Left lung (tissue), 4 donors: ENCODE measurements at regions not wholly inside any gene's neighbourhood (a gene's known extent, or its start where the extent isn't known, plus 50 kb on each side); places are given as distances from the start of the nearest gene placed in this dataset.
A peak's percentile ranks its signal among the peaks of the same experiment; 100 is the strongest.

ENCODE experiments used
- ATAC-seq: fragments of 200-7000 bp; cut with Tn5 transposase; one replicate; pipeline ENCODE4 v1.9.1; 2020; ENCODE audit warnings: moderate library complexity
- DNase-seq, 4 donors: peaks; one replicate each; pipeline ENCODE4 v3.0.0-alpha.2; 2013 to 2020
- H3K27ac ChIP-seq, 2 donors: fragments of 200-600 bp; sonication (generic) in 1 of 2; one replicate each; pipeline versions ENCODE4 v1.5.0 to v1.8.0; 2020 to 2021
- H3K27me3 ChIP-seq, 2 donors: fragments of 200-600 bp; sonication (generic) in 1 of 2; one replicate each; pipeline versions ENCODE4 v1.5.0 to v1.8.0; 2020 to 2021
- H3K36me3 ChIP-seq, 2 donors: fragments of 200-600 bp; sonication (generic) in 1 of 2; one replicate each; pipeline versions ENCODE4 v1.5.0 to v1.8.0; 2020 to 2021
- H3K4me1 ChIP-seq, 2 donors: fragments of 200-600 bp; one replicate each; pipeline ENCODE4 v1.8.0; 2021
- H3K4me3 ChIP-seq, 2 donors: fragments of 200-600 bp; sonication (generic) in 1 of 2; one replicate each; pipeline versions ENCODE4 v1.5.0 to v1.8.0; 2020 to 2021; ENCODE audit warnings: mild to moderate bottlenecking in 1 of 2
- H3K9me3 ChIP-seq, 2 donors: fragments of 200-600 bp; sonication (generic) in 1 of 2; one replicate each; pipeline versions ENCODE4 v1.5.0 to v1.8.0; 2020 to 2021
- intact Hi-C, 2 donors: fragments of 100-400 bp; cut with DNase I; formaldehyde crosslinking; loops; one replicate each; pipeline versions ENCODE4 v1.11.2 to v1.14.2; 2022
- TF ChIP-seq, protein P1 (sequence below), 2 donors: fragments of 200-600 bp; sonication (generic) in 1 of 2; IDR thresholded peaks; one replicate each; pipeline versions ENCODE4 v1.5.0 to v1.8.0; 2021; ENCODE audit warnings: antibody characterized with exemption in 2 of 2
- donor health status: DM: no; HTN: yes; CAD: no.
- donor health status: DM: no; HTN: no; CAD: no.

DNA sequence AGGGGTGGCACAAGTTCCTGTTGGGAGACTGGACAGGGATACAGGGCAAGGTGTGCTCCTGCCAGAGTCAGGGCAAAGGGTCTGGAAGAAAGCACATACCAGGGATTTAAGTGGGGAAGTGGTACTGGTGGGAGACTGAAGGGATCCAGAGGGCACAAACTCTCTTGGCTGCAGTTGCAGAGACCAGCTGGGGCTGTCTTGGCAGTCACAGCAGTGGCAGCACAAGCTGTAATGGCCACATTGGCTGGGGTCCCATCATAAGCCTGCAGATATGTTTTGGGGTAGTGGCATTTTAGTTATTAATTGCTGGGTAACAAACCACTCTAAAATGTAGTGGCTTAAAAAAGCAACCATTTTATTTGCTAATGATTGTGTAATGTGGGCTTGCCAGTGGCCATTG is 492.2 kb downstream of the ENC1 start:
- Histone ChIP-seq H3K4me3 (no peak overlapping the region), H3K9me3 (no peaks in the 10 kb centered on the region), H3K27ac (no peak overlapping the region), H3K4me1 (peaks cover 0 to 3% of the 10 kb centered on the region in 2 donors), H3K36me3 (no peaks in the 10 kb centered on the region), H3K27me3 (no peaks in the 10 kb centered on the region)
- TF ChIP-seq, protein P1, sequence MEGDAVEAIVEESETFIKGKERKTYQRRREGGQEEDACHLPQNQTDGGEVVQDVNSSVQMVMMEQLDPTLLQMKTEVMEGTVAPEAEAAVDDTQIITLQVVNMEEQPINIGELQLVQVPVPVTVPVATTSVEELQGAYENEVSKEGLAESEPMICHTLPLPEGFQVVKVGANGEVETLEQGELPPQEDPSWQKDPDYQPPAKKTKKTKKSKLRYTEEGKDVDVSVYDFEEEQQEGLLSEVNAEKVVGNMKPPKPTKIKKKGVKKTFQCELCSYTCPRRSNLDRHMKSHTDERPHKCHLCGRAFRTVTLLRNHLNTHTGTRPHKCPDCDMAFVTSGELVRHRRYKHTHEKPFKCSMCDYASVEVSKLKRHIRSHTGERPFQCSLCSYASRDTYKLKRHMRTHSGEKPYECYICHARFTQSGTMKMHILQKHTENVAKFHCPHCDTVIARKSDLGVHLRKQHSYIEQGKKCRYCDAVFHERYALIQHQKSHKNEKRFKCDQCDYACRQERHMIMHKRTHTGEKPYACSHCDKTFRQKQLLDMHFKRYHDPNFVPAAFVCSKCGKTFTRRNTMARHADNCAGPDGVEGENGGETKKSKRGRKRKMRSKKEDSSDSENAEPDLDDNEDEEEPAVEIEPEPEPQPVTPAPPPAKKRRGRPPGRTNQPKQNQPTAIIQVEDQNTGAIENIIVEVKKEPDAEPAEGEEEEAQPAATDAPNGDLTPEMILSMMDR (IDR thresholded peaks at IDR 0.05), result no peak
- intact Hi-C loops, result no loop called here
- DNase-seq (no peak), ATAC-seq (no peak)

DNA sequence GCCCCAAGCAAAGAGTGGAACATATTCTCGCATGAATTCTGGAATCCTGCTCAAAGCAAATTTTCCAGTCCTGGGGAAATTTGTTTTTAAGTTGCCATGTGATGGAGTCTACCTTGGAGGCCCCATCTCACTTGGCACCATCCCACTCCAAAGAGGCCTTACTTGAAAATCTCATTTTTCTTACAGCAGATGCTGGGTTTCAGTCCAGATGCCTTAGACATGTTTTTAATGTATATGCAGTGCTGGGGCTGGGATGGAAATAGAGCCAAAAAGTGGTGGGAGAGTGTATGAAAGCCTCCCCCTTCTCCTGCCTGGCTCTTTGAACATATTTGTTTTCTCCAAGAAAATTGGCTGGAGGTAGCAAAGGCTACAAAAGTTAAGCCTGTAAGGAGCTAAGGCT is 493.7 kb downstream of the ENC1 start:
- no peak overlapping the region for H3K4me3 ChIP-seq
- no peaks in the 10 kb centered on the region for H3K36me3 ChIP-seq
- H3K4me1 ChIP-seq, result peaks cover 0 to 3% of the 10 kb centered on the region in 2 donors
- intact Hi-C loops, result no loop called here
- H3K27me3 ChIP-seq, result no peaks in the 10 kb centered on the region
- peak in 1 of 4 donors; percentile 23 for DNase-seq
- TF ChIP-seq, protein P1 (IDR thresholded peaks at IDR 0.05), result no peak
- no peak for ATAC-seq
- H3K27ac ChIP-seq, result no peak overlapping the region
- no peaks in the 10 kb centered on the region for H3K9me3 ChIP-seq

DNA sequence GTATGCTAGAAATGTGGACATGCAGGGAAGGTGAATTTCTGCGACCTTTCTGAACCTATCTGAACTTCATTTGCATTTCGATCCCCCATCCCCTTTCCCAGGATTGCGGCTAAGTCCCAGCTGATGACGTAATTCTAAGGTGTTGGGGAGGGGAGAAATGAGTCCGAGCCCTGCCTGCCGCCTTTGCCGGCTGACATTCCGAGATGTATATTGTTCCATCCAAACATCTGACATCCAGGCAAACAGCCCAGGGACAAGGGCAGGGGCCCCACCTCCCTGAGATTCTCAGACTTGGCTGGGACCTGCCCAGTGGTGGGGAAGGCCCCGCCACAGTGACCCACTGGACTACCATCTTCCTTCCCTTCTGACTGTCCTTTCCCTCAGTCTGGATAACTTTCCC is 494.6 kb downstream of the ENC1 start:
- Histone ChIP-seq H3K4me3 (no peak overlapping the region), H3K36me3 (no peaks in the 10 kb centered on the region), H3K27ac (no peak overlapping the region), H3K9me3 (no peaks in the 10 kb centered on the region), H3K4me1 (peaks cover 0 to 3% of the 10 kb centered on the region in 2 donors), H3K27me3 (no peaks in the 10 kb centered on the region)
- DNase-seq (peak in 1 of 4 donors; percentile 51), ATAC-seq (no peak)
- intact Hi-C loops, result no loop called here
- TF ChIP-seq, protein P1 (IDR thresholded peaks at IDR 0.05), result no peak

DNA sequence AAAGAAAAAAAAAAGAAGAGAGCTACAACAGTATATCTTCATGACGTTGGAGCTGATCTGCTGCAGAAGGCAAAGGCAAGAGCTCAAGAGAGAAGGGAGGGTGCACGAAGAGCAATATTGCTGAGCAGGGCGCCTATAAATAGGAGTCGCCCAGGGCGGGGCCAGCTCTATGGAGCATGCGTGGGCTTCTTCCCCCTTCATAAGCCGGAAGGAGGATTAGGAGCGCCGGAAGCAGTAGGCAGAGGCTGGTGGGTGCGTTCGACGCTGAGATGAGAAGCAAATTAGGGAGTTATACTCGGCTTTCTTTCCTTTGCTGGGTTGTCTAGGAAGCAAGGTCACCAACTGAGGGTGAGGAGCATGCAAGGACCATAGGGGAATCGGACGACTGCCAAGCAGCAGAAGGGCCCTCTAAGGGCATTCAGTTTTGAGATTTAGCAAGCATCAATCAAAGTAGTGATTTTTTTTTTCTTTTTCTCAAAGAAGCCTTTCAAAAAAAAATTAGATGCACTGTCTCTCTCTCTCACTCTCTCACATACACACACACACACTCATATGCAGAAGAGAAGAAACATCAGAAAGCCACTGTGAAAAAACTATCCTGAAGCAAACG is 496.7 kb downstream of the ENC1 start:
- no peaks in the 10 kb centered on the region for H3K27me3 ChIP-seq
- TF ChIP-seq, protein P1 (IDR thresholded peaks at IDR 0.05), result no peak
- intact Hi-C loops, result no loop called here
- no peaks in the 10 kb centered on the region for H3K36me3 ChIP-seq
- DNase-seq (peak in 1 of 4 donors; percentile 30), ATAC-seq (no peak)
- no peak overlapping the region for H3K4me3 ChIP-seq
- H3K9me3 ChIP-seq, result no peaks in the 10 kb centered on the region
- no peak overlapping the region for H3K27ac ChIP-seq
- no peaks in the 10 kb centered on the region for H3K4me1 ChIP-seq

DNA sequence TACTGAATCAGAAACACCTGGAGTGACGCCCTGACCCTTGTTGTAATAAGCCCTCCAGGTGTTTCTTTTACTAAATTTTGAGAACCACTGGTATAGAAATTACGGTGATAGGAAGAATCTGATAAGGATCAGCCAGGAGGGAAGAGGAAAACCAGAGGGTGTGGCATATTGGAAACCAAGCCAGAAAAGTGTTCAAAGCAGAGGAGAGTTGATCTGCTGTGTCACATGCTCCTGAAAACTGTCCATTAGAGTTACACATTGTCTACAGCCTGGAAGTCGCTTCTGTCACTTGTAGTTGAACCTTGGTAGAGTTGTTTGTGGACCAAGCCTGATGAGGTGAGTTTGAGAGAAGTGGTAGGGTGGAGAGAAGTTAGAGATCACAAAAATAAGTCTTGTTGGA is 497.4 kb downstream of the ENC1 start:
- TF ChIP-seq, protein P1 (IDR thresholded peaks at IDR 0.05), result no peak
- Histone ChIP-seq H3K27ac (no peak overlapping the region), H3K4me3 (no peak overlapping the region), H3K4me1 (no peaks in the 10 kb centered on the region), H3K36me3 (no peaks in the 10 kb centered on the region), H3K9me3 (no peaks in the 10 kb centered on the region), H3K27me3 (no peaks in the 10 kb centered on the region)
- DNase-seq, result no peak
- intact Hi-C loops, result no loop called here
- ATAC-seq, result no peak
